HEK293T (cell line): ENCODE measurements at regions not wholly inside any gene's neighbourhood (a gene's known extent, or its start where the extent isn't known, plus 50 kb on each side); places are given as distances from the start of the nearest gene placed in this dataset.

Experiments
- FOXA1 ChIP-seq: fragments of 450-650 bp; IDR thresholded peaks from 2 replicates; pipeline ENCODE4 v1.6.1; 2016; ENCODE audit warnings: mild to moderate bottlenecking
- SP1 ChIP-seq: fragments of 450-650 bp; IDR thresholded peaks from 2 replicates; pipeline ENCODE4 v1.6.1; 2017

DNA sequence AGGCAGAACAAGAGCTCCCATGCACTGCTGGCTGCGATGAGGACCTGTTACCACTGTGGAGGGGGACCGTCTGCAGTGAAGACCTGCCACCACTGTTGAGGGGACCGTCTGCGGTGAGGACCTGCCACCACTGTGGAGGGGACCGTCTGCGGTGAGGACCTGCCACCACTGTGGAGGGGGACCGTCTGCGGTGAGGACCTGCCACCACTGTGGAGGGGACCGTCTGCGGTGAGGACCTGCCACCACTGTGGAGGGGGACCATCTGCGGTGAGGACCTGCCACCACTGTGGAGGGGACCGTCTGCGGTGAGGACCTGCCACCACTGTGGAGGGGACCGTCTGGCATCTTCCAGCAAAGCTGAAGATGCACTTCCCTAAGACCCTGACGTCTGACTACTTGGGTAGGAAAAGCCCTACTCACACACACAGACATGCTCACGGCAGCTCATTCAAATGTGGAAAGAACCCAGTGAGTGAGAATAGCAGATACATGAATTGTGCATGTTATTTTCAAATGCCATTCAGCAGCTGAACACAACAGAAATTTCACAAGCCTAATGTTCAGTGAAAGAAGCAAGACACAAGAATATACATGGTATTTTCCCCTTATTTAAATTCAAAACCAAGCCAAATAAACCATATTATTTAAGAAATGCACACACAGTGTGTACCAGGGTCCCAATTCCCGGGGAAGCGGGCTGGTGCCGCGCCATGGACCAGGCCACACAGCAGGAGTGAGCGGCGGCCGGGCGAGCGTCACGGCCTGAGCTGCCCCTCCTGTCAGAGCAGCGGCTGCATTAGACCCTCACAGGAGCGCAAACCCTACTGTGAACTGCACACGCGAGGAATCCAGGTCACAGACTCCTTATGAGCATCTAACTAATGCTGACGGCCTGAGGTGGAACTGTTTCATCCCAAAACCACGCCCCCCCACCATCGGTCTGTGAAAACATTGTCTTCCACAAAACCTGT is 64.2 kb upstream of the METRNL start:
- no peak for TF ChIP-seq FOXA1
- no peak for TF ChIP-seq SP1
